Body of pancreas (tissue), 4 donors: ENCODE measurements at regions not wholly inside any gene's neighbourhood (a gene's known extent, or its start where the extent isn't known, plus 50 kb on each side); places are given as distances from the start of the nearest gene placed in this dataset.

ENCODE experiments used
- CTCF ChIP-seq, 7 experiments: fragments of 450-650 bp in 4 of 7; fragments of 200-600 bp in 3 of 7; sonication (generic) in 3 of 7; IDR thresholded peaks; one replicate each; pipeline ENCODE4 v1.5.1; 2016 to 2019; ENCODE audit warnings: antibody characterized with exemption in 7 of 7
- POLR2A ChIP-seq, 3 donors: fragments of 450-650 bp; IDR thresholded peaks; one replicate each; pipeline ENCODE4 v1.6.1; 2016; ENCODE audit warnings: antibody characterized with exemption in 3 of 3, mild to moderate bottlenecking in 2 of 3

GRCh38 chr5:142450419-142450818, 125.6 kb upstream of the SPRY4 start:
- TF ChIP-seq POLR2A (IDR thresholded peaks at IDR 0.05) (no peak), CTCF (IDR thresholded peaks at IDR 0.05) (no peak)
